Chondrocyte (in vitro differentiated cells): ENCODE measurements at regions not wholly inside any gene's neighbourhood (a gene's known extent, or its start where the extent isn't known, plus 50 kb on each side); places are given as distances from the start of the nearest gene placed in this dataset.

ENCODE experiments used
- DNase-seq: peaks from one replicate; pipeline ENCODE4 v3.0.0; 2021; ENCODE audit warnings: mixed read lengths, low spot score
- H3K27ac Mint-ChIP-seq: one replicate; pipeline ENCODE4 v1.8.0; 2021; ENCODE audit warnings: mild to moderate bottlenecking, moderate library complexity, mixed read lengths; ENCODE audit not compliant: unreplicated experiment
- H3K27me3 Mint-ChIP-seq: 2 replicates; pipeline ENCODE4 v1.8.0; 2021; ENCODE audit warnings: low read depth, mixed read lengths
- H3K36me3 Mint-ChIP-seq: 2 replicates; pipeline ENCODE4 v1.8.0; 2021; ENCODE audit warnings: low read depth, mixed read lengths
- H3K4me1 Mint-ChIP-seq: 2 replicates; pipeline ENCODE4 v1.8.0; 2021; ENCODE audit warnings: low read depth, mild to moderate bottlenecking, mixed read lengths
- H3K4me3 Mint-ChIP-seq: one replicate; pipeline ENCODE4 v1.8.0; 2021; ENCODE audit warnings: mild to moderate bottlenecking, moderate library complexity, mixed read lengths; ENCODE audit not compliant: unreplicated experiment
- H3K9me3 Mint-ChIP-seq: 2 replicates; pipeline ENCODE4 v1.8.0; 2021; ENCODE audit warnings: low read depth, mixed read lengths
- CTCF ChIP-seq: fragments of 200-600 bp; sonication (generic); IDR thresholded peaks from 2 replicates; pipeline ENCODE4 v1.5.0; 2021; ENCODE audit warnings: antibody characterized with exemption, mild to moderate bottlenecking, moderate library complexity

DNA sequence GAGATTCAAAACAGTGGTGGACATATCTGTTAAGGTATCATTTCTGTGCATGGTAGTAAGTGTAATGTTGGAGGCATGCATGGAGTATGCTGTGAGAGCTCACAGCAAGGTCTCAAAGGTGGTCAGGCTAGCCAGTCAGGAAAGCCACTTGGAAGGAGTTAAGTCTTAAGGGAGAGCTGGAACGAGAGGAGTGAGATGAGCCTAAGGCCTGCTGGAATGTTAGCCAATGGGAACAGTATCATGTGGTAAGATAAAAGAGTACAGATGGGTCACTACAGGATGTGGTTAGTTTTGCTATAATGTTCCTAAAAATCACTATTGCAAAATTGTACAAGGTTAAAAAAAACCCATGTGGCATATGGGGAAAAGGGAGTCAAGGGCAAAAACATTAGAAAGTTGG is 311.7 kb upstream of the E2F7 start:
- Mint-ChIP-seq H3K9me3 (no peaks in the 10 kb centered on the region), H3K27ac (no peak overlapping the region), H3K36me3 (peaks cover 1% of the 10 kb centered on the region), H3K4me1 (no peaks in the 10 kb centered on the region), H3K4me3 (no peak overlapping the region), H3K27me3 (peaks cover 39% of the 10 kb centered on the region)
- no peak for TF ChIP-seq CTCF
- no peak for DNase-seq

DNA sequence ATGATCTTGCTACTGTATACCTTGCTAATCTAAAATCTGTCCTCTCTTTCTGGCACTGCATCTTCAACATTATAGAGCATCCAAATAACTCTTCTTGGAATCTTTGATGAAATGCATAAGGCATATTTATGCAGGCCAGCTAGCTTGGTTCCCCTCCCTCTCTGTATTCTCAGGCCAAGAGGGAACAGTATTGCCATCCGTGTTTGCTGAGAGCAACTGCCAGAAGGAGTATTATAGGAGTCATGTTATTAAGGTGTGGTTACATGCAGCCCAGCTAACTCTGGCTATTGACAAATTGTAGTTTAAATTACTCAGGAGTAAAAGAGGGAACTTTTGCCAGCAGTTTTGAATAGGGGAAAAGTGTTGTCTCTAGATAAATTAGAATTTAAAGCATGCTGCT is 309.3 kb upstream of the E2F7 start:
- peaks cover 42% of the 10 kb centered on the region for H3K27me3 Mint-ChIP-seq
- H3K9me3 Mint-ChIP-seq, result no peaks in the 10 kb centered on the region
- no peak for DNase-seq
- peaks cover 1% of the 10 kb centered on the region for H3K36me3 Mint-ChIP-seq
- TF ChIP-seq CTCF, result no peak
- H3K4me3 Mint-ChIP-seq, result no peak overlapping the region
- no peaks in the 10 kb centered on the region for H3K4me1 Mint-ChIP-seq
- H3K27ac Mint-ChIP-seq, result no peak overlapping the region

DNA sequence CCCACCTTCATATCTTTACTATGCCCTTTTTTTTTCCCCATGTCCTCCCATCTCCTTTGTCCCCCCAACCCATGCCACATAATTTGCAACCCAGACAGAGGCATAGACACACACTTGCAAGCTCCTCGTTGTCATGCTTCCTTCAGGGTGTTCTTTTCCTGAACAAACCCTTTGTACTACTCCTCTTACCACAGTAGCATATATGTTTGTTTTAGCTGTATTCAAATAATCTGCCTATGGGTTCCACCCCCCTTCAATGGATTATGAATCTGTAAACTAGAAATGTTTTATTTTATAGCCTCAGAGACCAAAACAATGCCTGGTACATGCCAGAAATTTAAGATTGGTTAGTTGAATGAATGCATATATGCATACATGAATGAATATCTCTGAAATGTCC is 307.1 kb upstream of the E2F7 start:
- Mint-ChIP-seq H3K4me3 (no peak overlapping the region), H3K9me3 (peaks cover under 1% of the 10 kb centered on the region), H3K36me3 (peaks cover 1% of the 10 kb centered on the region), H3K27ac (no peak overlapping the region), H3K27me3 (peaks cover 42% of the 10 kb centered on the region), H3K4me1 (no peaks in the 10 kb centered on the region)
- no peak for TF ChIP-seq CTCF
- no peak for DNase-seq

GRCh38 chr12:77372026-77372425 is 306.7 kb upstream of the E2F7 start:
- Mint-ChIP-seq H3K36me3 (peaks cover under 1% of the 10 kb centered on the region), H3K4me3 (no peak overlapping the region), H3K27ac (no peak overlapping the region), H3K4me1 (no peaks in the 10 kb centered on the region), H3K27me3 (peaks cover 39% of the 10 kb centered on the region), H3K9me3 (peaks cover 2% of the 10 kb centered on the region)
- no peak for TF ChIP-seq CTCF
- no peak for DNase-seq

- H3K27me3 Mint-ChIP-seq, result peaks cover 17% of the 10 kb centered on the region
- H3K4me3 Mint-ChIP-seq, result no peak overlapping the region
- no peak for TF ChIP-seq CTCF
- no peaks in the 10 kb centered on the region for H3K4me1 Mint-ChIP-seq
- no peak overlapping the region for H3K27ac Mint-ChIP-seq
- no peaks in the 10 kb centered on the region for H3K36me3 Mint-ChIP-seq
- DNase-seq, result no peak
- peaks cover 2% of the 10 kb centered on the region for H3K9me3 Mint-ChIP-seq
Measured at GRCh38 chr12:77368379-77368778, 303.0 kb upstream of the E2F7 start.
